HL-60 (cell line): ENCODE measurements at regions not wholly inside any gene's neighbourhood (a gene's known extent, or its start where the extent isn't known, plus 50 kb on each side); places are given as distances from the start of the nearest gene placed in this dataset.

Experiments used
- GABPA ChIP-seq: IDR thresholded peaks from 2 replicates; pipeline ENCODE4 v1.6.1; 2012; ENCODE audit warnings: low read depth
- POLR2AphosphoS5 ChIP-seq: IDR thresholded peaks from 2 replicates; pipeline ENCODE4 v1.6.1; 2012; ENCODE audit warnings: low read depth
- TF ChIP-seq, protein P1 (sequence below): IDR thresholded peaks from one replicate; pipeline ENCODE4 v1.5.1; 2011; ENCODE audit warnings: low read length, control low read depth, inconsistent platforms; ENCODE audit not compliant: insufficient read depth
- TF ChIP-seq, protein P2 (sequence below): IDR thresholded peaks from 2 replicates; pipeline ENCODE4 v1.6.1; 2012; ENCODE audit warnings: low read depth; ENCODE audit not compliant: insufficient replicate concordance

DNA sequence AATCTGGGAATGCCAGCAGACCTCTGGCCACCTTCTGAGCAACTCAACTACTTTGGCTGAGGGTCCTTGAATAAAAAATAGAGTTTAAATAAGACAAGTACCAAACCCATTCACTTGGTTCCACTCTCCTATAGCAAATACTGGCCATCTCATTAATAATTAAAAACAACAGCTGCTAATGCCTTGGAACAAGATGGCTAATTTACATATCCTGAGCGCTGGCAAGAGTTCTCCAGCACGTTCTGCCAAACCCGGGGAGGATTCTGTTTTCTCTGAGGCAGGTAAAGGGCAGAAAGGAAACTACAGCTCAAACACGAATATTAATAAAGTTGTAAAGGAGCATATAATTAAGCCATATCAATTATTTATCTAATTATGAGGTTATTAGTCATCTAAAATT lies 1123.7 kb downstream of the TDRD15 start:
- TF ChIP-seq, protein P1, sequence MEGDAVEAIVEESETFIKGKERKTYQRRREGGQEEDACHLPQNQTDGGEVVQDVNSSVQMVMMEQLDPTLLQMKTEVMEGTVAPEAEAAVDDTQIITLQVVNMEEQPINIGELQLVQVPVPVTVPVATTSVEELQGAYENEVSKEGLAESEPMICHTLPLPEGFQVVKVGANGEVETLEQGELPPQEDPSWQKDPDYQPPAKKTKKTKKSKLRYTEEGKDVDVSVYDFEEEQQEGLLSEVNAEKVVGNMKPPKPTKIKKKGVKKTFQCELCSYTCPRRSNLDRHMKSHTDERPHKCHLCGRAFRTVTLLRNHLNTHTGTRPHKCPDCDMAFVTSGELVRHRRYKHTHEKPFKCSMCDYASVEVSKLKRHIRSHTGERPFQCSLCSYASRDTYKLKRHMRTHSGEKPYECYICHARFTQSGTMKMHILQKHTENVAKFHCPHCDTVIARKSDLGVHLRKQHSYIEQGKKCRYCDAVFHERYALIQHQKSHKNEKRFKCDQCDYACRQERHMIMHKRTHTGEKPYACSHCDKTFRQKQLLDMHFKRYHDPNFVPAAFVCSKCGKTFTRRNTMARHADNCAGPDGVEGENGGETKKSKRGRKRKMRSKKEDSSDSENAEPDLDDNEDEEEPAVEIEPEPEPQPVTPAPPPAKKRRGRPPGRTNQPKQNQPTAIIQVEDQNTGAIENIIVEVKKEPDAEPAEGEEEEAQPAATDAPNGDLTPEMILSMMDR, result no peak
- no peak for TF ChIP-seq GABPA
- TF ChIP-seq, protein P2, sequence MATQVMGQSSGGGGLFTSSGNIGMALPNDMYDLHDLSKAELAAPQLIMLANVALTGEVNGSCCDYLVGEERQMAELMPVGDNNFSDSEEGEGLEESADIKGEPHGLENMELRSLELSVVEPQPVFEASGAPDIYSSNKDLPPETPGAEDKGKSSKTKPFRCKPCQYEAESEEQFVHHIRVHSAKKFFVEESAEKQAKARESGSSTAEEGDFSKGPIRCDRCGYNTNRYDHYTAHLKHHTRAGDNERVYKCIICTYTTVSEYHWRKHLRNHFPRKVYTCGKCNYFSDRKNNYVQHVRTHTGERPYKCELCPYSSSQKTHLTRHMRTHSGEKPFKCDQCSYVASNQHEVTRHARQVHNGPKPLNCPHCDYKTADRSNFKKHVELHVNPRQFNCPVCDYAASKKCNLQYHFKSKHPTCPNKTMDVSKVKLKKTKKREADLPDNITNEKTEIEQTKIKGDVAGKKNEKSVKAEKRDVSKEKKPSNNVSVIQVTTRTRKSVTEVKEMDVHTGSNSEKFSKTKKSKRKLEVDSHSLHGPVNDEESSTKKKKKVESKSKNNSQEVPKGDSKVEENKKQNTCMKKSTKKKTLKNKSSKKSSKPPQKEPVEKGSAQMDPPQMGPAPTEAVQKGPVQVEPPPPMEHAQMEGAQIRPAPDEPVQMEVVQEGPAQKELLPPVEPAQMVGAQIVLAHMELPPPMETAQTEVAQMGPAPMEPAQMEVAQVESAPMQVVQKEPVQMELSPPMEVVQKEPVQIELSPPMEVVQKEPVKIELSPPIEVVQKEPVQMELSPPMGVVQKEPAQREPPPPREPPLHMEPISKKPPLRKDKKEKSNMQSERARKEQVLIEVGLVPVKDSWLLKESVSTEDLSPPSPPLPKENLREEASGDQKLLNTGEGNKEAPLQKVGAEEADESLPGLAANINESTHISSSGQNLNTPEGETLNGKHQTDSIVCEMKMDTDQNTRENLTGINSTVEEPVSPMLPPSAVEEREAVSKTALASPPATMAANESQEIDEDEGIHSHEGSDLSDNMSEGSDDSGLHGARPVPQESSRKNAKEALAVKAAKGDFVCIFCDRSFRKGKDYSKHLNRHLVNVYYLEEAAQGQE, result no peak
- no peak for TF ChIP-seq POLR2AphosphoS5
